ENCODE measurements at regions not wholly inside any gene's neighbourhood (a gene's known extent, or its start where the extent isn't known, plus 50 kb on each side); places are given as distances from the start of the nearest gene placed in this dataset.

DNA sequence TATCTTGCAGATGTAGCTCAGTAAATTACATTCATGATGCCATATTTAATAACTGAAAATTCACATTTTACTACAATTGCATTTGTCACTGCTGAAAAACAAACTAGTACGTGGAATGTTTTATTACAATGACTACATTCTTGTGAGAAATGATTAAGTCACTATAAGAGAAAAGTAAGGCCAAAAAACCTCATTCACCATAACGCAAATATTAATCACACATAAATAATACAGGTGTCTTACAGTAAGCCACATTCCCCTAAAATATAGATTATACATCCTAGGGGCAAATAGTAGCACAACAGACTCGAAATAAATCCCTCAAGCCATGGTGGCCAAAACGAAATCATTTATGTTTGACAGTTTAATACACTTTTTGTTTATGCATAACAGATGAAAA, 460.6 kb downstream of the NR4A2 start:
- TF ChIP-seq POLR2A (IDR thresholded peaks at IDR 0.05) (no peak), CTCF (IDR thresholded peaks at IDR 0.05) (no peak), POLR2AphosphoS5 (IDR thresholded peaks at IDR 0.05) (no peak), EP300 (IDR thresholded peaks at IDR 0.05) (no peak)
